ENCODE measurements at regions not wholly inside any gene's neighbourhood (a gene's known extent, or its start where the extent isn't known, plus 50 kb on each side); places are given as distances from the start of the nearest gene placed in this dataset.

GRCh38 chr16:8278031-8278580 lies 312.2 kb downstream of the TMEM114 start:
- no peak for DNase-seq (ENCODE audit: low read depth in 1 of 2, low spot score in 1 of 2)
- Histone ChIP-seq H3K4me3 (no peak overlapping the region), H3K9me3 (ENCODE audit: low read depth) (no peaks in the 10 kb centered on the region), H3K27ac (no peak overlapping the region), H3K36me3 (no peaks in the 10 kb centered on the region), H3K4me1 (ENCODE audit: low read depth) (no peaks in the 10 kb centered on the region), H3K27me3 (no peaks in the 10 kb centered on the region)
- TF ChIP-seq CTCF (IDR thresholded peaks at IDR 0.05; ENCODE audit: low read depth, low read length) = no peak

- DNase-seq (ENCODE audit: low read depth in 1 of 2, low spot score in 1 of 2) = no peak
- H3K36me3 ChIP-seq = no peaks in the 10 kb centered on the region
- H3K4me1 ChIP-seq (ENCODE audit: low read depth) = no peaks in the 10 kb centered on the region
- no peak overlapping the region for H3K4me3 ChIP-seq
- H3K9me3 ChIP-seq (ENCODE audit: low read depth) = no peaks in the 10 kb centered on the region
- H3K27me3 ChIP-seq = no peaks in the 10 kb centered on the region
- TF ChIP-seq CTCF (IDR thresholded peaks at IDR 0.05; ENCODE audit: low read depth, low read length) = no peak
- H3K27ac ChIP-seq = no peak overlapping the region
Observed at GRCh38 chr16:8271344-8271743, 319.0 kb downstream of the TMEM114 start.

GRCh38 chr16:8262299-8262698 lies 328.0 kb downstream of the TMEM114 start:
- no peak for TF ChIP-seq CTCF (IDR thresholded peaks at IDR 0.05; ENCODE audit: low read depth, low read length)
- Histone ChIP-seq H3K4me1 (ENCODE audit: low read depth) (no peaks in the 10 kb centered on the region), H3K27ac (no peak overlapping the region), H3K9me3 (ENCODE audit: low read depth) (no peaks in the 10 kb centered on the region), H3K27me3 (no peaks in the 10 kb centered on the region), H3K36me3 (no peaks in the 10 kb centered on the region), H3K4me3 (no peak overlapping the region)
- DNase-seq (ENCODE audit: low read depth in 1 of 2, low spot score in 1 of 2) = no peak

GRCh38 chr16:8260140-8260539 lies 330.2 kb downstream of the TMEM114 start:
- Histone ChIP-seq H3K36me3 (no peaks in the 10 kb centered on the region), H3K9me3 (ENCODE audit: low read depth) (no peaks in the 10 kb centered on the region), H3K27ac (no peak overlapping the region), H3K4me3 (no peak overlapping the region), H3K27me3 (no peaks in the 10 kb centered on the region), H3K4me1 (ENCODE audit: low read depth) (no peaks in the 10 kb centered on the region)
- TF ChIP-seq CTCF (IDR thresholded peaks at IDR 0.05; ENCODE audit: low read depth, low read length) = no peak
- no peak for DNase-seq (ENCODE audit: low read depth in 1 of 2, low spot score in 1 of 2)

- Histone ChIP-seq H3K27me3 (no peaks in the 10 kb centered on the region), H3K27ac (no peak overlapping the region), H3K9me3 (ENCODE audit: low read depth) (no peaks in the 10 kb centered on the region), H3K4me3 (no peak overlapping the region), H3K36me3 (no peaks in the 10 kb centered on the region), H3K4me1 (ENCODE audit: low read depth) (no peaks in the 10 kb centered on the region)
- TF ChIP-seq CTCF (IDR thresholded peaks at IDR 0.05; ENCODE audit: low read depth, low read length) = no peak
- no peak for DNase-seq (ENCODE audit: low read depth in 1 of 2, low spot score in 1 of 2)
Observed at GRCh38 chr16:8258523-8258922, 331.8 kb downstream of the TMEM114 start.

- Histone ChIP-seq H3K4me3 (no peak overlapping the region), H3K9me3 (ENCODE audit: low read depth) (no peaks in the 10 kb centered on the region), H3K36me3 (no peaks in the 10 kb centered on the region), H3K4me1 (ENCODE audit: low read depth) (no peaks in the 10 kb centered on the region), H3K27me3 (no peaks in the 10 kb centered on the region), H3K27ac (no peak overlapping the region)
- DNase-seq (ENCODE audit: low read depth in 1 of 2, low spot score in 1 of 2) = no peak
- no peak for TF ChIP-seq CTCF (IDR thresholded peaks at IDR 0.05; ENCODE audit: low read depth, low read length)
Observed at GRCh38 chr16:8257561-8257960, 332.8 kb downstream of the TMEM114 start.
